Adrenal gland (tissue), 5 donors: ENCODE measurements at regions not wholly inside any gene's neighbourhood (a gene's known extent, or its start where the extent isn't known, plus 50 kb on each side); places are given as distances from the start of the nearest gene placed in this dataset.

ENCODE experiments used
- CTCF ChIP-seq, 6 experiments: fragments of 450-650 bp in 4 of 6; fragments of 200-600 bp in 2 of 6; sonication (generic) in 1 of 6; IDR thresholded peaks; 1 replicate in 5 of 6; 2 replicates in 1 of 6; pipeline versions ENCODE4 v1.5.1 to v1.8.0; 2016 to 2021; ENCODE audit warnings: antibody characterized with exemption in 6 of 6, mild to moderate bottlenecking in 2 of 6, moderate library complexity in 1 of 6
- POLR2A ChIP-seq, 2 donors: fragments of 450-650 bp; IDR thresholded peaks; one replicate each; pipeline ENCODE4 v1.6.1; 2017; ENCODE audit warnings: antibody characterized with exemption in 2 of 2, mild to moderate bottlenecking in 2 of 2, moderate library complexity in 1 of 2
- donor health status: DM: no; HTN: no; CAD: no.

GRCh38 chr9:86519066-86519615, 164.9 kb upstream of the TUT7 start:
- no peak for TF ChIP-seq CTCF (IDR thresholded peaks at IDR 0.05)
- no peak for TF ChIP-seq POLR2A (IDR thresholded peaks at IDR 0.05)
